Gastroesophageal sphincter (tissue), 4 donors: ENCODE measurements at regions not wholly inside any gene's neighbourhood (a gene's known extent, or its start where the extent isn't known, plus 50 kb on each side); places are given as distances from the start of the nearest gene placed in this dataset.

Source experiments
- ATAC-seq: fragments of 150-250 bp; one replicate; pipeline ENCODE4 v1.9.1; 2016; ENCODE audit warnings: mild to moderate bottlenecking, moderate library complexity
- H3K27ac ChIP-seq, 4 donors: fragments of 200-600 bp; sonication (generic) in 3 of 4; 1 replicate in 3 of 4; 2 replicates in 1 of 4; pipeline ENCODE4 v1.5.1; 2016 to 2019
- H3K27me3 ChIP-seq: fragments of 200-600 bp; sonication (generic); one replicate; pipeline ENCODE4 v1.5.1; 2019
- H3K36me3 ChIP-seq, 2 donors: fragments of 200-600 bp; sonication (generic); one replicate each; pipeline ENCODE4 v1.5.1; 2019; ENCODE audit warnings: control low read depth in 1 of 2
- H3K4me1 ChIP-seq, 3 donors: fragments of 200-600 bp; sonication (generic); 1 replicate in 2 of 3; 2 replicates in 1 of 3; pipeline ENCODE4 v1.5.1; 2016 to 2019; ENCODE audit warnings: control low read depth in 2 of 3
- H3K4me3 ChIP-seq, 2 donors: fragments of 200-600 bp; sonication (generic); one replicate each; pipeline ENCODE4 v1.5.1; 2019; ENCODE audit warnings: mild to moderate bottlenecking in 1 of 2, moderate library complexity in 1 of 2
- H3K9me3 ChIP-seq, 3 donors: fragments of 200-600 bp; sonication (generic); one replicate each; pipeline ENCODE4 v1.5.1; 2017 to 2019; ENCODE audit warnings: control low read depth in 2 of 3
- CTCF ChIP-seq, 4 experiments: fragments of 200-600 bp in 2 of 4; fragments of 450-650 bp in 2 of 4; sonication (generic) in 1 of 4; IDR thresholded peaks; one replicate each; pipeline ENCODE4 v1.5.1; 2017 to 2019; ENCODE audit warnings: antibody characterized with exemption in 4 of 4, mild to moderate bottlenecking in 2 of 4, moderate library complexity in 2 of 4
- EP300 ChIP-seq: sonication (generic); formaldehyde crosslinking; IDR thresholded peaks from one replicate; pipeline ENCODE4 v1.6.1; 2017; ENCODE audit warnings: antibody characterized with exemption, mild to moderate bottlenecking
- POLR2A ChIP-seq, 2 donors: fragments of 450-650 bp; IDR thresholded peaks; one replicate each; pipeline ENCODE4 v1.6.1; 2017; ENCODE audit warnings: antibody characterized with exemption in 2 of 2, mild to moderate bottlenecking in 2 of 2, moderate library complexity in 1 of 2
- POLR2AphosphoS5 ChIP-seq: sonication (generic); formaldehyde crosslinking; IDR thresholded peaks from one replicate; pipeline ENCODE4 v1.6.1; 2017; ENCODE audit warnings: antibody characterized with exemption
- WGBS, 2 donors: methylation state at CpG; one replicate each; pipeline ENCODE4 v1.1.5; 2018; ENCODE audit warnings: low coverage in 1 of 2; 5-methylcytosine and 5-hydroxymethylcytosine counted together

GRCh38 chr3:187618722-187619121 lies 51.5 kb downstream of the SST start:
- TF ChIP-seq POLR2A (IDR thresholded peaks at IDR 0.05) (no peak), EP300 (no peak), CTCF (IDR thresholded peaks at IDR 0.05) (no peak), POLR2AphosphoS5 (no peak)
- 30 to 51% methylated on average over 3 of the region's 3 CpGs for WGBS, 2 donors
- H3K4me1 ChIP-seq: no peaks in the 10 kb centered on the region
- no peak for ATAC-seq
- H3K9me3 ChIP-seq: no peaks in the 10 kb centered on the region
- H3K27ac ChIP-seq: no peak overlapping the region
- no peaks in the 10 kb centered on the region for H3K36me3 ChIP-seq
- no peaks in the 10 kb centered on the region for H3K27me3 ChIP-seq
- no peak overlapping the region for H3K4me3 ChIP-seq

GRCh38 chr3:187617213-187617612 lies 53.0 kb downstream of the SST start:
- Histone ChIP-seq H3K4me1 (no peaks in the 10 kb centered on the region), H3K27ac (no peak overlapping the region), H3K36me3 (no peaks in the 10 kb centered on the region), H3K4me3 (no peak overlapping the region), H3K9me3 (no peaks in the 10 kb centered on the region), H3K27me3 (no peaks in the 10 kb centered on the region)
- ATAC-seq: no peak
- 68 to 75% methylated on average over 8 of the region's 8 CpGs for WGBS, 2 donors
- TF ChIP-seq EP300 (no peak), CTCF (IDR thresholded peaks at IDR 0.05) (no peak), POLR2A (IDR thresholded peaks at IDR 0.05) (no peak), POLR2AphosphoS5 (no peak)

GRCh38 chr3:187616307-187616972 lies 53.8 kb downstream of the SST start:
- no peak for ATAC-seq
- Histone ChIP-seq H3K4me3 (no peak overlapping the region), H3K36me3 (no peaks in the 10 kb centered on the region), H3K27me3 (no peaks in the 10 kb centered on the region), H3K9me3 (no peaks in the 10 kb centered on the region), H3K4me1 (peaks cover 0 to under 1% (median 0%) of the 10 kb centered on the region in 3 donors), H3K27ac (no peak overlapping the region)
- TF ChIP-seq POLR2A (IDR thresholded peaks at IDR 0.05): no peak
- peak; percentile 25 to 59 (median 37) for TF ChIP-seq CTCF (IDR thresholded peaks at IDR 0.05)
- whole genome bisulfite sequencing, 2 donors: 40 to 50% methylated on average over 3 to 4 of the region's 4 CpGs

- Histone ChIP-seq H3K27ac (no peak overlapping the region), H3K9me3 (no peaks in the 10 kb centered on the region), H3K4me3 (no peak overlapping the region), H3K4me1 (peaks cover 0 to 6% (median 0%) of the 10 kb centered on the region in 3 donors), H3K27me3 (no peaks in the 10 kb centered on the region), H3K36me3 (no peaks in the 10 kb centered on the region)
- WGBS, 2 donors: 79% methylated on average over 3 of the region's 3 CpGs; no CpG with 5 or more reads in 1 of the 2 donors
- no peak for TF ChIP-seq CTCF (IDR thresholded peaks at IDR 0.05)
- no peak for TF ChIP-seq POLR2A (IDR thresholded peaks at IDR 0.05)
- TF ChIP-seq POLR2AphosphoS5: no peak
- no peak for TF ChIP-seq EP300
- ATAC-seq: no peak
Observed at GRCh38 chr3:187615630-187616029, 54.6 kb downstream of the SST start.

GRCh38 chr3:187612656-187613055 lies 57.5 kb downstream of the SST start:
- ATAC-seq: no peak
- H3K27ac ChIP-seq: no peak overlapping the region

More at GRCh38 chr3:187612656-187613055, 57.5 kb downstream of the SST start:
- peaks cover 0 to 6% (median 0%) of the 10 kb centered on the region in 3 donors for H3K4me1 ChIP-seq
- H3K27me3 ChIP-seq: peaks cover 6% of the 10 kb centered on the region
- WGBS, 2 donors: 33 to 38% methylated on average over 1 of the region's 1 CpG
- no peak overlapping the region for H3K4me3 ChIP-seq
- H3K36me3 ChIP-seq: no peaks in the 10 kb centered on the region
- TF ChIP-seq POLR2A (IDR thresholded peaks at IDR 0.05) (no peak), EP300 (no peak), CTCF (IDR thresholded peaks at IDR 0.05) (no peak), POLR2AphosphoS5 (no peak)
- no peaks in the 10 kb centered on the region for H3K9me3 ChIP-seq
